AG04450 (cell line): ENCODE measurements at regions not wholly inside any gene's neighbourhood (a gene's known extent, or its start where the extent isn't known, plus 50 kb on each side); places are given as distances from the start of the nearest gene placed in this dataset.

Source experiments
- CTCF ChIA-PET: fragments of 300-600, 350-600 bp; formaldehyde crosslinking; extraction: SDS; loops from one replicate; lab custom pipeline; 2022; ENCODE audit warnings: antibody characterized with exemption, inconsistent platforms; lab: Charles Lee
- POLR2A ChIA-PET: fragments of 350-600 bp; formaldehyde crosslinking; extraction: SDS; loops from one replicate; lab custom pipeline; 2021; ENCODE audit warnings: antibody characterized with exemption, inconsistent platforms; lab: Yijun Ruan, JAX
- DNase-seq: peaks from one replicate; pipeline ENCODE4 v3.0.0-alpha.2; 2011; ENCODE audit warnings: low read depth, low spot score
- H3K27ac ChIP-seq: one replicate; pipeline ENCODE4 v1.5.1; 2012; ENCODE audit warnings: low read depth, low read length, control low read depth
- H3K27me3 ChIP-seq: one replicate; pipeline ENCODE4 v1.6.0; 2012; ENCODE audit warnings: low read length; ENCODE audit not compliant: control insufficient read depth, insufficient read depth
- H3K4me3 ChIP-seq: 2 replicates; pipeline ENCODE4 v1.5.1; 2011; ENCODE audit warnings: mild to moderate bottlenecking, low read depth, low read length, control low read depth
- H3K9me3 ChIP-seq: 2 replicates; pipeline ENCODE4 v1.5.1; 2012; ENCODE audit warnings: low read length; ENCODE audit not compliant: control insufficient read depth, insufficient read depth
- CTCF ChIP-seq: IDR thresholded peaks from 2 replicates; pipeline ENCODE4 v1.5.1; 2011; ENCODE audit warnings: low read depth, low read length, control low read depth, inconsistent platforms

- POLR2A ChIA-PET, result no interaction called here
- CTCF ChIA-PET, result no interaction called here
These were observed 432.4 kb downstream of the DCDC2C start for GRCh38 chr2:4135765-4136164.

GRCh38 chr2:4139316-4139715 is 435.9 kb downstream of the DCDC2C start:
- Histone ChIP-seq H3K9me3 (peaks cover 42% of the 10 kb centered on the region), H3K4me3 (no peak overlapping the region), H3K27ac (no peak overlapping the region), H3K27me3 (no peaks in the 10 kb centered on the region)
- no peak for DNase-seq
- TF ChIP-seq CTCF, result no peak
- CTCF ChIA-PET, result no interaction called here
- POLR2A ChIA-PET, result no interaction called here

More at GRCh38 chr2:4135765-4136164, 432.4 kb downstream of the DCDC2C start:
- H3K4me3 ChIP-seq, result no peak overlapping the region
- no peaks in the 10 kb centered on the region for H3K27me3 ChIP-seq
- no peak for TF ChIP-seq CTCF
- no peak for DNase-seq
- no peak overlapping the region for H3K27ac ChIP-seq
- H3K9me3 ChIP-seq, result peaks cover 43% of the 10 kb centered on the region

GRCh38 chr2:4139731-4140130 is 436.4 kb downstream of the DCDC2C start:
- CTCF ChIA-PET, result no interaction called here
- no peak overlapping the region for H3K4me3 ChIP-seq

GRCh38 chr2:4140281-4140970 is 437.1 kb downstream of the DCDC2C start:
- no peaks in the 10 kb centered on the region for H3K27me3 ChIP-seq
- peaks cover 32% of the 10 kb centered on the region for H3K9me3 ChIP-seq
- H3K4me3 ChIP-seq, result no peak overlapping the region
- no peak for DNase-seq
- ChIA-PET POLR2A (no interaction called here), CTCF (no interaction called here)
- H3K27ac ChIP-seq, result no peak overlapping the region
- TF ChIP-seq CTCF, result no peak

More at GRCh38 chr2:4139731-4140130, 436.4 kb downstream of the DCDC2C start:
- H3K27me3 ChIP-seq, result no peaks in the 10 kb centered on the region
- H3K9me3 ChIP-seq, result peaks cover 39% of the 10 kb centered on the region
- no peak for DNase-seq
- no peak for TF ChIP-seq CTCF
- H3K27ac ChIP-seq, result no peak overlapping the region
- POLR2A ChIA-PET, result no interaction called here

GRCh38 chr2:4144731-4145130 is 441.4 kb downstream of the DCDC2C start:
- no peak overlapping the region for H3K4me3 ChIP-seq
- CTCF ChIA-PET, result no interaction called here
- H3K27me3 ChIP-seq, result no peaks in the 10 kb centered on the region
- DNase-seq, result no peak
- H3K27ac ChIP-seq, result no peak overlapping the region
- peaks cover 26% of the 10 kb centered on the region for H3K9me3 ChIP-seq
- no peak for TF ChIP-seq CTCF
- POLR2A ChIA-PET, result no interaction called here
